K562 (cell line): ENCODE measurements at regions not wholly inside any gene's neighbourhood (a gene's known extent, or its start where the extent isn't known, plus 50 kb on each side); places are given as distances from the start of the nearest gene placed in this dataset.

Source experiments
- CBX1 ChIP-seq: sonication (generic); IDR thresholded peaks from 2 replicates; pipeline ENCODE4 v1.6.1; 2016; ENCODE audit warnings: antibody characterized with exemption, low read depth, mild to moderate bottlenecking
- DLX4 ChIP-seq: fragments of 250-450 bp; sonication (Bioruptor Pico); IDR thresholded peaks from 2 replicates; pipeline ENCODE4 v1.6.1; 2021; ENCODE audit warnings: mild to moderate bottlenecking
- DPF2 ChIP-seq: fragments of 450-650 bp; IDR thresholded peaks from 2 replicates; pipeline ENCODE4 v1.6.1; 2016
- EP300 ChIP-seq: IDR thresholded peaks from 2 replicates; pipeline ENCODE4 v1.6.1; 2012; ENCODE audit warnings: low read length, improper control_type of control experiment
- ETV1 ChIP-seq: fragments of 450-650 bp; conservative IDR thresholded peaks from 2 replicates; pipeline ENCODE4 v1.6.1; 2016; ENCODE audit warnings: missing genetic modification characterization, control low read depth, low read depth, missing compliant biosample characterization
- EZH2 ChIP-seq: IDR thresholded peaks from 2 replicates; pipeline ENCODE4 v1.6.1; 2012; ENCODE audit warnings: low read depth, mild to moderate bottlenecking, inconsistent platforms, low read length, borderline replicate concordance
- FOS ChIP-seq: IDR thresholded peaks from 3 replicates; pipeline ENCODE4 v1.6.1; 2011; ENCODE audit not compliant: insufficient read length; ENCODE audit errors: extremely low read depth
- FOXK2 ChIP-seq, 2 experiments: fragments of 450-650 bp; IDR thresholded peaks in 1 of 2; conservative IDR thresholded peaks in 1 of 2; 2 replicates each; pipeline ENCODE4 v1.6.1; 2016; ENCODE audit warnings: low read depth in 2 of 2, mild to moderate bottlenecking in 1 of 2
- FOXP1 ChIP-seq: sonication (generic); formaldehyde crosslinking; IDR thresholded peaks from 2 replicates; pipeline ENCODE4 v1.8.0; 2022; ENCODE audit warnings: mild to moderate bottlenecking, missing genetic modification reagents
- HNRNPLL ChIP-seq: fragments of 200-400 bp; formaldehyde crosslinking; IDR thresholded peaks from 2 replicates; pipeline ENCODE4 v1.6.1; 2017; ENCODE audit warnings: low read length, low read depth, mild to moderate bottlenecking; ENCODE audit not compliant: poor library complexity, severe bottlenecking
- HNRNPUL1 ChIP-seq: fragments of 200-400 bp; formaldehyde crosslinking; IDR thresholded peaks from 2 replicates; pipeline ENCODE4 v1.6.1; 2017; ENCODE audit warnings: low read length
- IRF2 ChIP-seq: sonication (generic); formaldehyde crosslinking; IDR thresholded peaks from 2 replicates; pipeline ENCODE4 v1.8.1; 2022; ENCODE audit warnings: mild to moderate bottlenecking, missing genetic modification reagents
- MAFK ChIP-seq: IDR thresholded peaks from 2 replicates; pipeline ENCODE4 v1.6.1; 2011; ENCODE audit warnings: low read length, improper control_type of control experiment
- MCM7 ChIP-seq, 2 experiments: fragments of 450-650 bp; IDR thresholded peaks; 2 replicates each; pipeline ENCODE4 v1.6.1; 2016 to 2018
- MTA2 ChIP-seq: fragments of 450-650 bp; IDR thresholded peaks from 2 replicates; pipeline ENCODE4 v1.6.1; 2016; ENCODE audit warnings: low read depth
- NCOR1 ChIP-seq: fragments of 450-650 bp; IDR thresholded peaks from 2 replicates; pipeline ENCODE4 v1.6.1; 2016; ENCODE audit warnings: mild to moderate bottlenecking, moderate library complexity
- POLR2A ChIP-seq: fragments of 450-650 bp; conservative IDR thresholded peaks from 2 replicates; pipeline ENCODE4 v1.6.1; 2016
- POLR2AphosphoS5 ChIP-seq: IDR thresholded peaks from 2 replicates; pipeline ENCODE4 v1.6.1; 2011; ENCODE audit warnings: mild to moderate bottlenecking, low read depth, low read length, moderate library complexity; ENCODE audit not compliant: control insufficient read depth, insufficient read depth
- RAD51 ChIP-seq: fragments of 450-650 bp; IDR thresholded peaks from 2 replicates; pipeline ENCODE4 v1.7.1; 2016; ENCODE audit warnings: low read depth, mild to moderate bottlenecking, borderline replicate concordance
- SP2 ChIP-seq: IDR thresholded peaks from 2 replicates; pipeline ENCODE4 v1.6.1; 2011; ENCODE audit warnings: mild to moderate bottlenecking, low read depth, low read length, moderate library complexity; ENCODE audit not compliant: poor library complexity, severe bottlenecking; ENCODE audit errors: extremely low read depth
- SPI1 ChIP-seq: IDR thresholded peaks from 2 replicates; pipeline ENCODE4 v1.6.1; 2011; ENCODE audit warnings: low read depth, low read length, control low read depth, borderline replicate concordance
- SREBF2 ChIP-seq: sonication (generic); formaldehyde crosslinking; IDR thresholded peaks from 2 replicates; pipeline ENCODE4 v1.4.0; 2020; ENCODE audit warnings: mild to moderate bottlenecking, missing genetic modification reagents
- THRAP3 ChIP-seq: fragments of 450-650 bp; IDR thresholded peaks from 2 replicates; pipeline ENCODE4 v1.6.1; 2016; ENCODE audit warnings: mild to moderate bottlenecking, inconsistent platforms, borderline replicate concordance
- TRIM24 ChIP-seq, 2 experiments: fragments of 450-650 bp; IDR thresholded peaks; 2 replicates each; pipeline ENCODE4 v1.6.1; 2016
- ZNF217 ChIP-seq: sonication (generic); formaldehyde crosslinking; IDR thresholded peaks from 2 replicates; pipeline ENCODE4 v1.8.0; 2022; ENCODE audit warnings: mild to moderate bottlenecking, missing genetic modification reagents
- ZNF589 ChIP-seq: fragments of 200-800 bp; sonication (Bioruptor generic); IDR thresholded peaks from 2 replicates; pipeline ENCODE4 v1.6.1; 2016; ENCODE audit warnings: low read depth, missing genetic modification characterization, missing compliant biosample characterization
- TF ChIP-seq, protein P1 (sequence below): IDR thresholded peaks from 2 replicates; pipeline ENCODE4 v1.6.1; 2011; ENCODE audit not compliant: insufficient read length; ENCODE audit errors: extremely low read depth
- TF ChIP-seq, protein P2 (sequence below): fragments of 450-650 bp; formaldehyde crosslinking; IDR thresholded peaks from 2 replicates; pipeline ENCODE4 v1.4.0; 2022; ENCODE audit warnings: mild to moderate bottlenecking, moderate library complexity
- TF ChIP-seq, protein P3 (sequence below): fragments of 250-450 bp; sonication (Bioruptor Pico); IDR thresholded peaks from 2 replicates; pipeline ENCODE4 v1.5.0; 2020; ENCODE audit warnings: mild to moderate bottlenecking

DNA sequence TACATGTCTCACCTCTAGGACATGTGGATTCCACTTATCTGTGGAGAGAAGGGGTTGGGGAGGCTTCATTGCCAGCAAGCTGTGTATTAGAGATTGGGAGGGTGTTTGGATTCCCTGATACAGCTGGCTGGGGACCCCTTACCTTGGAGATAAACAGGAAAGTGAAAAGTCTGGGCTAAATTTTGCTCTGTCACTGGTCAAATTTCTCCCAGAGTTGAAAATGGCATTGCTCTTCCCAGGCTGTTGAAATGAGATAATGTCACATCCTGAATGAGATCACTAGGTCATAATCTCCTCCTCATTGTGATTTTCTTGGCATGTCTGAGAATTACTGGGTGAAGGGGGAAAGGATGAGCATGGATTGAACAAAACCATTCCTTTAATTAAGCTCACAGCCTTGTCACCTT lies 265.0 kb upstream of the PARD3B start (continued):
- TF ChIP-seq, protein P1, sequence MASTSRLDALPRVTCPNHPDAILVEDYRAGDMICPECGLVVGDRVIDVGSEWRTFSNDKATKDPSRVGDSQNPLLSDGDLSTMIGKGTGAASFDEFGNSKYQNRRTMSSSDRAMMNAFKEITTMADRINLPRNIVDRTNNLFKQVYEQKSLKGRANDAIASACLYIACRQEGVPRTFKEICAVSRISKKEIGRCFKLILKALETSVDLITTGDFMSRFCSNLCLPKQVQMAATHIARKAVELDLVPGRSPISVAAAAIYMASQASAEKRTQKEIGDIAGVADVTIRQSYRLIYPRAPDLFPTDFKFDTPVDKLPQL = no peak
- TF ChIP-seq MAFK (0 out of 2 replicates have a peak, but pooled peaks have one; percentile 19), EP300 (peak; percentile 66; the same call in 1 of the 2 replicates), POLR2AphosphoS5 (peak; percentile 38; the same call in 1 of the 2 replicates), SREBF2 (CRISPR knock-in tag) (no peak), HNRNPUL1 (no peak), THRAP3 (no peak), FOS (no peak), CBX1 (no peak), ZNF589 (CRISPR knock-in tag) (peak; percentile 74; the same call in 1 of the 2 replicates), MCM7 (IDR thresholded peaks at IDR 0.05) (no peak), MTA2 (peak; percentile 69), HNRNPLL (no peak), ZNF217 (no peak), NCOR1 (peak; percentile 81), DPF2 (peak; percentile 63; the same call in 1 of the 2 replicates), EZH2 (no peak), IRF2 (CRISPR knock-in tag) (no peak), SP2 (no peak), POLR2A (no peak), TRIM24 (IDR thresholded peaks at IDR 0.05) (peak; percentile 57 to 74), FOXK2 (conservative IDR thresholded peaks at IDR 0.05 in 1 of 2, IDR thresholded peaks at IDR 0.05 in 1 of 2; ENCODE audit: low read depth in 2 of 2) (no peak), DLX4 (CRISPR knock-in tag) (no peak), FOXP1 (no peak), RAD51 (no peak), ETV1 (tag) (peak; percentile 87), SPI1 (no peak)
- TF ChIP-seq, protein P2, sequence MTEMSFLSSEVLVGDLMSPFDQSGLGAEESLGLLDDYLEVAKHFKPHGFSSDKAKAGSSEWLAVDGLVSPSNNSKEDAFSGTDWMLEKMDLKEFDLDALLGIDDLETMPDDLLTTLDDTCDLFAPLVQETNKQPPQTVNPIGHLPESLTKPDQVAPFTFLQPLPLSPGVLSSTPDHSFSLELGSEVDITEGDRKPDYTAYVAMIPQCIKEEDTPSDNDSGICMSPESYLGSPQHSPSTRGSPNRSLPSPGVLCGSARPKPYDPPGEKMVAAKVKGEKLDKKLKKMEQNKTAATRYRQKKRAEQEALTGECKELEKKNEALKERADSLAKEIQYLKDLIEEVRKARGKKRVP (CRISPR knock-in tag) = no peak
- TF ChIP-seq, protein P3, sequence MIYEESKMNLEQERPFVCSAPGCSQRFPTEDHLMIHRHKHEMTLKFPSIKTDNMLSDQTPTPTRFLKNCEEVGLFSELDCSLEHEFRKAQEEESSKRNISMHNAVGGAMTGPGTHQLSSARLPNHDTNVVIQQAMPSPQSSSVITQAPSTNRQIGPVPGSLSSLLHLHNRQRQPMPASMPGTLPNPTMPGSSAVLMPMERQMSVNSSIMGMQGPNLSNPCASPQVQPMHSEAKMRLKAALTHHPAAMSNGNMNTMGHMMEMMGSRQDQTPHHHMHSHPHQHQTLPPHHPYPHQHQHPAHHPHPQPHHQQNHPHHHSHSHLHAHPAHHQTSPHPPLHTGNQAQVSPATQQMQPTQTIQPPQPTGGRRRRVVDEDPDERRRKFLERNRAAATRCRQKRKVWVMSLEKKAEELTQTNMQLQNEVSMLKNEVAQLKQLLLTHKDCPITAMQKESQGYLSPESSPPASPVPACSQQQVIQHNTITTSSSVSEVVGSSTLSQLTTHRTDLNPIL (CRISPR knock-in tag) = no peak
